ENCODE measurements at regions not wholly inside any gene's neighbourhood (a gene's known extent, or its start where the extent isn't known, plus 50 kb on each side); places are given as distances from the start of the nearest gene placed in this dataset.

- TF ChIP-seq CTCF (IDR thresholded peaks at IDR 0.05; ENCODE audit: low read depth, low read length, missing control alignments): no peak
- no peak overlapping the region for H3K4me3 ChIP-seq (ENCODE audit: low read depth, low read length)
- DNase-seq (ENCODE audit: low read depth): no peak
Observed at GRCh38 chr6:98333273-98333672, 501.1 kb upstream of the POU3F2 start.

GRCh38 chr6:98335594-98335993 lies 498.8 kb upstream of the POU3F2 start:
- no peak for DNase-seq (ENCODE audit: low read depth)
- TF ChIP-seq CTCF (IDR thresholded peaks at IDR 0.05; ENCODE audit: low read depth, low read length, missing control alignments): no peak
- H3K4me3 ChIP-seq (ENCODE audit: low read depth, low read length): no peak overlapping the region

- no peak for TF ChIP-seq CTCF (IDR thresholded peaks at IDR 0.05; ENCODE audit: low read depth, low read length, missing control alignments)
- H3K4me3 ChIP-seq (ENCODE audit: low read depth, low read length): no peak overlapping the region
- DNase-seq (ENCODE audit: low read depth): no peak
Observed at GRCh38 chr6:98339506-98339905, 494.9 kb upstream of the POU3F2 start.

- H3K4me3 ChIP-seq (ENCODE audit: low read depth, low read length): no peak overlapping the region
- no peak for TF ChIP-seq CTCF (IDR thresholded peaks at IDR 0.05; ENCODE audit: low read depth, low read length, missing control alignments)
- DNase-seq (ENCODE audit: low read depth): no peak
Observed at GRCh38 chr6:98343004-98343403, 491.4 kb upstream of the POU3F2 start.

- TF ChIP-seq CTCF (IDR thresholded peaks at IDR 0.05; ENCODE audit: low read depth, low read length, missing control alignments): no peak
- DNase-seq (ENCODE audit: low read depth): no peak
- H3K4me3 ChIP-seq (ENCODE audit: low read depth, low read length): no peak overlapping the region
Observed at GRCh38 chr6:98343797-98344196, 490.6 kb upstream of the POU3F2 start.

- DNase-seq (ENCODE audit: low read depth): no peak
- TF ChIP-seq CTCF (IDR thresholded peaks at IDR 0.05; ENCODE audit: low read depth, low read length, missing control alignments): no peak
Observed at GRCh38 chr6:98352348-98352747, 482.0 kb upstream of the POU3F2 start.

GRCh38 chr6:98358173-98358572 lies 476.2 kb upstream of the POU3F2 start:
- no peak for TF ChIP-seq CTCF (IDR thresholded peaks at IDR 0.05; ENCODE audit: low read depth, low read length, missing control alignments)
- DNase-seq (ENCODE audit: low read depth): no peak
- H3K4me3 ChIP-seq (ENCODE audit: low read depth, low read length): no peak overlapping the region

More at GRCh38 chr6:98352348-98352747, 482.0 kb upstream of the POU3F2 start:
- H3K4me3 ChIP-seq (ENCODE audit: low read depth, low read length): no peak overlapping the region
